ENCODE measurements at regions not wholly inside any gene's neighbourhood (a gene's known extent, or its start where the extent isn't known, plus 50 kb on each side); places are given as distances from the start of the nearest gene placed in this dataset.
"Not testable (repeated sequence)": the region's sequence is repeated elsewhere in the genome, so short reads cannot be mapped to it uniquely, and the experiment has no call there.

- no peak for DNase-seq
Measured at GRCh38 chr4:184907810-184908209, 82.0 kb upstream of the ACSL1 start.

GRCh38 chr4:184911310-184911709, 85.5 kb upstream of the ACSL1 start:
- DNase-seq: peak in 1 of 3 experiments; percentile 17

- DNase-seq: no peak
Measured at GRCh38 chr4:184913356-184914143, 87.8 kb upstream of the ACSL1 start.

- DNase-seq: not testable (repeated sequence)
Measured at GRCh38 chr4:184918799-184919198, 93.0 kb upstream of the ACSL1 start.

- DNase-seq: no peak
Measured at GRCh38 chr4:184921456-184921855, 95.7 kb upstream of the ACSL1 start.

GRCh38 chr4:184922301-184922700, 96.0 kb upstream of the HELT start:
- DNase-seq: no peak

GRCh38 chr4:184924516-184924915, 93.8 kb upstream of the HELT start:
- no peak for DNase-seq

GRCh38 chr4:184929476-184929875, 88.8 kb upstream of the HELT start:
- DNase-seq: no peak

- DNase-seq: no peak
Measured at GRCh38 chr4:184930026-184930425, 88.3 kb upstream of the HELT start.

- peak in 1 of 3 experiments; percentile 1 for DNase-seq
Measured at GRCh38 chr4:184932343-184932742, 85.9 kb upstream of the HELT start.

GRCh38 chr4:184933311-184933710, 85.0 kb upstream of the HELT start:
- DNase-seq: no peak

- no peak for DNase-seq
Measured at GRCh38 chr4:184934184-184934583, 84.1 kb upstream of the HELT start.

- DNase-seq: no peak
Measured at GRCh38 chr4:184934961-184935360, 83.3 kb upstream of the HELT start.

- no peak for DNase-seq
Measured at GRCh38 chr4:184936071-184936470, 82.2 kb upstream of the HELT start.

- DNase-seq: peak in 1 of 3 experiments; percentile 80
Measured at GRCh38 chr4:184937030-184937710, 81.1 kb upstream of the HELT start.

GRCh38 chr4:184937745-184938144, 80.5 kb upstream of the HELT start:
- DNase-seq: peak in 2 of 3 experiments; percentile 60 to 80

GRCh38 chr4:184938871-184939270, 79.4 kb upstream of the HELT start:
- DNase-seq: no peak

GRCh38 chr4:184939978-184940377, 78.3 kb upstream of the HELT start:
- no peak for DNase-seq

GRCh38 chr4:184940500-184940899, 77.8 kb upstream of the HELT start:
- DNase-seq: no peak

- no peak for DNase-seq
Measured at GRCh38 chr4:184941671-184942418, 76.4 kb upstream of the HELT start.

GRCh38 chr4:184942444-184943425, 75.6 kb upstream of the HELT start:
- DNase-seq: no peak

GRCh38 chr4:184949020-184949419, 69.3 kb upstream of the HELT start:
- no peak for DNase-seq
